Endothelial cell of umbilical vein (primary cell): ENCODE measurements at regions not wholly inside any gene's neighbourhood (a gene's known extent, or its start where the extent isn't known, plus 50 kb on each side); places are given as distances from the start of the nearest gene placed in this dataset.

Experiments
- BruUV-seq: library from RNA; stranded (reverse); fragments of 400-500 nt; replicated peaks from 2 replicates; lab custom pipeline; 2021; lab: Mats Ljungman, UMichigan
- CTCF ChIA-PET: fragments of 300-600, 350-600 bp; sonication (Branson Sonifier 250); formaldehyde crosslinking; loops from one replicate; lab custom pipeline; 2021; ENCODE audit warnings: antibody characterized with exemption, inconsistent platforms; lab: Charles Lee
- POLR2A ChIA-PET: fragments of 300-600, 350-600 bp; sonication (Branson Sonifier 250); formaldehyde crosslinking; loops from one replicate; lab custom pipeline; 2021; ENCODE audit warnings: antibody characterized with exemption, inconsistent platforms; lab: Charles Lee
- DNase-seq: peaks from one replicate; pipeline ENCODE4 v3.0.0-alpha.2; 2011; ENCODE audit warnings: low read depth, low spot score
- FAIRE-seq: peaks from 2 replicates; lab custom pipeline; 2011; peaks lifted over from hg19 to GRCh38; lab: Jason Lieb, UNC
- H2AFZ ChIP-seq: 2 replicates; pipeline ENCODE4 v1.6.0; 2012; ENCODE audit warnings: low read depth, low read length, control low read depth, inconsistent platforms
- H3K27ac ChIP-seq: 2 replicates; pipeline ENCODE4 v1.5.1; 2011; ENCODE audit warnings: low read depth, mild to moderate bottlenecking, control low read depth, low read length, moderate library complexity; ENCODE audit not compliant: insufficient read depth
- H3K27me3 ChIP-seq, 2 experiments: 2 replicates each; pipeline versions ENCODE4 v1.6.0 to v1.6.1; 2011; ENCODE audit warnings: low read length in 2 of 2, mixed read lengths in 1 of 2; ENCODE audit not compliant: control insufficient read depth in 2 of 2, insufficient read depth in 2 of 2
- H3K36me3 ChIP-seq, 2 experiments: 2 replicates in 1 of 2; 3 replicates in 1 of 2; pipeline ENCODE4 v1.5.1; 2011; ENCODE audit warnings: low read length in 2 of 2, mild to moderate bottlenecking in 1 of 2, moderate library complexity in 1 of 2; ENCODE audit not compliant: control insufficient read depth in 2 of 2, insufficient read depth in 2 of 2; ENCODE audit errors: extremely low read depth in 1 of 2
- H3K4me1 ChIP-seq: 3 replicates; pipeline ENCODE4 v1.5.1; 2011; ENCODE audit warnings: mild to moderate bottlenecking, low read length; ENCODE audit not compliant: control insufficient read depth, insufficient read depth; ENCODE audit errors: extremely low read depth
- H3K4me2 ChIP-seq: 2 replicates; pipeline ENCODE4 v1.6.1; 2011; ENCODE audit warnings: low read length, control low read depth, mixed read lengths; ENCODE audit not compliant: insufficient read depth
- H3K4me3 ChIP-seq, 3 experiments: fragments of 200-600 bp in 1 of 3; sonication (generic), shearing (Covaris generic) in 1 of 3; replicated peaks in 1 of 3; 2 replicates each; pipeline ENCODE4 v1.5.1; 2011 to 2016; ENCODE audit warnings: control low read depth in 3 of 3, low read length in 3 of 3, mild to moderate bottlenecking in 2 of 3, inconsistent platforms in 1 of 3, low read depth in 1 of 3, moderate library complexity in 1 of 3; ENCODE audit not compliant: insufficient read depth in 1 of 3
- H3K79me2 ChIP-seq: 2 replicates; pipeline ENCODE4 v1.6.0; 2012; ENCODE audit warnings: low read length, inconsistent platforms; ENCODE audit not compliant: control insufficient read depth, insufficient read depth
- H3K9ac ChIP-seq: replicated peaks from 2 replicates; pipeline ENCODE3; 2011; ENCODE audit warnings: low read length, control low read depth; ENCODE audit not compliant: insufficient read depth; ENCODE audit errors: extremely low read depth
- H3K9me1 ChIP-seq: replicated peaks from 3 replicates; pipeline ENCODE4 v1.6.0; 2011; ENCODE audit warnings: mild to moderate bottlenecking, low read length; ENCODE audit not compliant: control insufficient read depth, insufficient read depth; ENCODE audit errors: extremely low read depth
- H3K9me3 ChIP-seq: replicated peaks from 2 replicates; pipeline ENCODE4 v1.5.1; 2012; ENCODE audit warnings: low read length, inconsistent platforms; ENCODE audit not compliant: control insufficient read depth, insufficient read depth
- H4K20me1 ChIP-seq: replicated peaks from 2 replicates; pipeline ENCODE3; 2011; ENCODE audit warnings: mild to moderate bottlenecking, low read length; ENCODE audit not compliant: control insufficient read depth, insufficient read depth; ENCODE audit errors: extremely low read depth
- CTCF ChIP-seq, 2 donors: IDR thresholded peaks; 1 replicate in 1 of 2; 2 replicates in 1 of 2; pipeline ENCODE4 v1.5.1; 2011; ENCODE audit warnings: low read length in 2 of 2, mild to moderate bottlenecking in 2 of 2, moderate library complexity in 2 of 2, control low read depth in 1 of 2, inconsistent platforms in 1 of 2, low read depth in 1 of 2; ENCODE audit not compliant: insufficient read depth in 1 of 2; ENCODE audit errors: extremely low read depth in 1 of 2
- EZH2 ChIP-seq: IDR thresholded peaks from 2 replicates; pipeline ENCODE4 v1.6.1; 2012; ENCODE audit warnings: borderline replicate concordance, low read depth, mild to moderate bottlenecking, moderate library complexity, low read length, inconsistent platforms; ENCODE audit not compliant: severe bottlenecking
- FOS ChIP-seq: IDR thresholded peaks from 2 replicates; pipeline ENCODE4 v1.6.1; 2011; ENCODE audit warnings: mild to moderate bottlenecking, low read length, moderate library complexity, borderline replicate concordance; ENCODE audit not compliant: insufficient read depth
- GATA2 ChIP-seq: IDR thresholded peaks from 2 replicates; pipeline ENCODE4 v1.7.0; 2011; ENCODE audit warnings: low read depth, mild to moderate bottlenecking, moderate library complexity, mixed read lengths, low read length; ENCODE audit not compliant: insufficient read length, insufficient read depth
- JUN ChIP-seq: IDR thresholded peaks from 2 replicates; pipeline ENCODE4 v1.6.1; 2011; ENCODE audit warnings: borderline replicate concordance, low read depth; ENCODE audit not compliant: insufficient read length, insufficient read depth
- MAX ChIP-seq: IDR thresholded peaks from 2 replicates; pipeline ENCODE4 v1.6.1; 2011; ENCODE audit not compliant: insufficient read depth, insufficient read length
- POLR2A ChIP-seq: IDR thresholded peaks from 2 replicates; pipeline ENCODE4 v1.6.1; 2012; ENCODE audit warnings: low read depth, mild to moderate bottlenecking, control low read depth, low read length
- POLR2AphosphoS5 ChIP-seq: IDR thresholded peaks from 2 replicates; pipeline ENCODE4 v1.6.1; 2012; ENCODE audit warnings: low read depth, mild to moderate bottlenecking, control low read depth, low read length, moderate library complexity; ENCODE audit not compliant: insufficient read depth
- dilution Hi-C: fragments of 300-500 bp; cut with MboI; formaldehyde crosslinking; loops from one replicate; pipeline ENCODE4 v1.15.0; 2019; ENCODE audit warnings: low sequenced_read_pairs; ENCODE audit not compliant: extremely low pct_ligation_motif_present
- intact Hi-C: fragments of 100-400 bp; cut with micrococcal nuclease; formaldehyde crosslinking; loops from one replicate; pipeline ENCODE4 v1.10.0; 2022

- FAIRE-seq (peak; percentile 72), DNase-seq (peak; percentile 79)
- TF ChIP-seq JUN (peak; percentile 47), MAX (peak; percentile 79), EZH2 (no peak)
- peak overlapping the region; percentile 82 for H3K27ac ChIP-seq
- dilution Hi-C loops, result no loop called here
- no peaks in the 10 kb centered on the region for H3K36me3 ChIP-seq
- intact Hi-C loops, result loop anchor here (1.0 to 2.0 kb wide), 5 partner anchors 9 to 247 kb away; partner anchors contain the start of gene AKT3
- peak overlapping the region; percentile 35 for H2AFZ ChIP-seq
- ChIA-PET CTCF (interaction anchor here (1.0 to 1.5 kb wide), 5 partner anchors 10 to 382 kb away, joined by 3 to 12 read pairs (median 4); no protein-coding TSS in a partner anchor), POLR2A (interaction anchor here (1.0 to 2.0 kb wide), 2 partner anchors 9 to 130 kb away, joined by 5 to 10 read pairs; no protein-coding TSS in a partner anchor)
- BruUV-seq, result TSS peak; percentile 67
- peak overlapping the region; percentile 85 for H3K4me2 ChIP-seq
- peaks cover 18% of the 10 kb centered on the region for H3K4me1 ChIP-seq
- H3K27me3 ChIP-seq, result no peaks in the 10 kb centered on the region
- H3K9me1 ChIP-seq, result no peaks in the 10 kb centered on the region
- H4K20me1 ChIP-seq, result no peaks in the 10 kb centered on the region
- peak overlapping the region; percentile 76 for H3K9ac ChIP-seq
- H3K9me3 ChIP-seq, result no peaks in the 10 kb centered on the region
- no peaks in the 10 kb centered on the region for H3K79me2 ChIP-seq
- H3K4me3 ChIP-seq, result peak overlapping the region; percentile 0 to 42 (median 17)
Measured at GRCh38 chr1:243917177-243917862, 67.3 kb upstream of the AKT3 start.

DNA sequence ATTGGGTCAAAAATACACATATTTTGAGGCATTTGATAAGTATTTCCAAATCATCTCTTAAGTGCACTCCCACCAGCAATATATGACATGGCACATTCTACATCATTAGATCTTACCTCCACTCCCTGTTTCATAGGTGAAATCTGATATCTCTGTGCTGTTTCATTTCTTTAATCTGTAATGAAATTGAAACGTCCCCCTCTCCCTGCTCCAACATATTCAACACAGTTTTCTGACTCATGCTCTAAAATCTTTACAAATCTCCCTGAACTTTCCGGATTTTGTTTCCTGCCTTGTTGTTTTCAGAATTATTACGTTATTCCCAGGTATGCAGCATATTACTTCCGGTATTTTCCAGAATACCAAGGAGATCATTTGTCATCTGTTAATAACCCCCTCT lies 66.1 kb upstream of the AKT3 start:
- H4K20me1 ChIP-seq, result no peaks in the 10 kb centered on the region
- peak overlapping the region in 1 of 3 experiments; percentile 33 for H3K4me3 ChIP-seq
- DNase-seq, result peak; percentile 37
- TF ChIP-seq FOS (peak; percentile 50), EZH2 (no peak), POLR2AphosphoS5 (peak; percentile 24), CTCF (IDR thresholded peaks at IDR 0.05; ENCODE audit: extremely low read depth in 1 of 2, insufficient read depth in 1 of 2, low read depth in 1 of 2, low read length in 2 of 2) (no peak), MAX (no peak), POLR2A (no peak), GATA2 (peak; percentile 56), JUN (peak; percentile 61)
- H3K9me3 ChIP-seq, result no peaks in the 10 kb centered on the region
- no TSS peak for BruUV-seq
- H3K27me3 ChIP-seq, result no peaks in the 10 kb centered on the region
- H3K9me1 ChIP-seq, result no peaks in the 10 kb centered on the region
- H2AFZ ChIP-seq, result peak overlapping the region; percentile 11
- peak overlapping the region; percentile 76 for H3K9ac ChIP-seq
- POLR2A ChIA-PET, result interaction anchor here (2.0 kb wide), 1 partner anchor 10 kb away, joined by 10 read pairs; no protein-coding TSS in a partner anchor
- peaks cover 18% of the 10 kb centered on the region for H3K4me1 ChIP-seq
- dilution Hi-C loops (no loop called here), intact Hi-C loops (loop anchor here (2.0 kb wide), 3 partner anchors 33 to 249 kb away; no protein-coding TSS in a partner anchor)
- peak overlapping the region; percentile 82 for H3K27ac ChIP-seq
- no peaks in the 10 kb centered on the region for H3K36me3 ChIP-seq
- peak overlapping the region; percentile 85 for H3K4me2 ChIP-seq
- CTCF ChIA-PET, result no interaction called here
- no peaks in the 10 kb centered on the region for H3K79me2 ChIP-seq
- peak; percentile 64 for FAIRE-seq
